Neural progenitor cell (in vitro differentiated cells): ENCODE measurements at regions not wholly inside any gene's neighbourhood (a gene's known extent, or its start where the extent isn't known, plus 50 kb on each side); places are given as distances from the start of the nearest gene placed in this dataset.

Source experiments
- DNase-seq: peaks from one replicate; pipeline ENCODE4 v3.0.0-alpha.2; 2016; ENCODE audit warnings: low spot score
- H2AFZ ChIP-seq: fragments of 200-600 bp; sonication (generic); replicated peaks from 2 replicates; pipeline ENCODE4 v1.6.1; 2016; ENCODE audit warnings: antibody characterized with exemption
- H3F3A ChIP-seq: fragments of 200-600 bp; sonication (generic); 2 replicates; pipeline ENCODE4 v1.6.1; 2016; ENCODE audit warnings: antibody characterized with exemption, low read depth
- H3K27ac ChIP-seq: fragments of 200-600 bp; sonication (generic); 2 replicates; pipeline ENCODE4 v1.5.1; 2016; ENCODE audit warnings: mild to moderate bottlenecking
- H3K27me3 ChIP-seq: fragments of 200-600 bp; sonication (generic); 2 replicates; pipeline ENCODE4 v1.6.1; 2016; ENCODE audit warnings: mild to moderate bottlenecking, moderate library complexity
- H3K36me3 ChIP-seq: fragments of 200-600 bp; sonication (generic); 2 replicates; pipeline ENCODE4 v1.5.1; 2016
- H3K4me1 ChIP-seq: fragments of 200-600 bp; sonication (generic); 2 replicates; pipeline ENCODE4 v1.6.1; 2016; ENCODE audit warnings: mixed run types
- H3K4me2 ChIP-seq: fragments of 200-600 bp; sonication (generic); 2 replicates; pipeline ENCODE4 v1.6.1; 2016
- H3K4me3 ChIP-seq: fragments of 200-600 bp; sonication (generic); 2 replicates; pipeline ENCODE4 v1.5.1; 2016
- H3K79me2 ChIP-seq: fragments of 200-600 bp; sonication (generic); 2 replicates; pipeline ENCODE4 v1.6.1; 2016; ENCODE audit warnings: low read depth
- H3K9ac ChIP-seq: fragments of 200-600 bp; sonication (generic); 2 replicates; pipeline ENCODE4 v1.6.1; 2016
- H3K9me3 ChIP-seq: fragments of 200-600 bp; sonication (generic); 2 replicates; pipeline ENCODE4 v1.5.1; 2016; ENCODE audit warnings: low read depth
- H4K20me1 ChIP-seq: fragments of 200-600 bp; sonication (generic); 2 replicates; pipeline ENCODE4 v1.6.1; 2016; ENCODE audit warnings: low read depth
- H3K27ac Mint-ChIP-seq: 3 replicates; pipeline ENCODE4 v1.8.0; 2021; ENCODE audit warnings: mixed read lengths
- H3K27me3 Mint-ChIP-seq: 2 replicates; pipeline ENCODE4 v1.8.0; 2022; ENCODE audit warnings: low read depth, mild to moderate bottlenecking, inconsistent platforms, moderate library complexity, mixed read lengths; ENCODE audit not compliant: insufficient read depth
- H3K36me3 Mint-ChIP-seq: 3 replicates; pipeline ENCODE4 v1.8.0; 2021; ENCODE audit warnings: mixed read lengths
- H3K4me1 Mint-ChIP-seq: 3 replicates; pipeline ENCODE4 v1.8.0; 2021; ENCODE audit warnings: mixed read lengths
- H3K4me3 Mint-ChIP-seq: 3 replicates; pipeline ENCODE4 v1.8.0; 2021; ENCODE audit warnings: mild to moderate bottlenecking, moderate library complexity, mixed read lengths
- H3K9me3 Mint-ChIP-seq: 3 replicates; pipeline ENCODE4 v1.8.0; 2020; ENCODE audit warnings: mixed read lengths
- EZH2 ChIP-seq: fragments of 200-600 bp; sonication (generic); IDR thresholded peaks from 2 replicates; pipeline ENCODE4 v1.6.1; 2017; ENCODE audit warnings: antibody characterized with exemption, mild to moderate bottlenecking, moderate library complexity
- EZH2phosphoT487 ChIP-seq: fragments of 200-600 bp; sonication (generic); IDR thresholded peaks from 2 replicates; pipeline ENCODE4 v1.6.1; 2017; ENCODE audit warnings: antibody characterized with exemption
- TF ChIP-seq, protein P1 (sequence below): fragments of 200-600 bp; sonication (generic); IDR thresholded peaks from 2 replicates; pipeline ENCODE4 v1.5.1; 2017; ENCODE audit warnings: antibody characterized with exemption, mild to moderate bottlenecking

- Histone ChIP-seq H3K9me3 (no peaks in the 10 kb centered on the region), H4K20me1 (no peaks in the 10 kb centered on the region), H3F3A (no peaks in the 10 kb centered on the region), H3K4me2 (no peak overlapping the region), H3K27ac (no peak overlapping the region), H2AFZ (no peak overlapping the region), H3K79me2 (no peaks in the 10 kb centered on the region), H3K27me3 (no peaks in the 10 kb centered on the region), H3K9ac (no peak overlapping the region), H3K4me1 (no peaks in the 10 kb centered on the region), H3K4me3 (no peak overlapping the region), H3K36me3 (no peaks in the 10 kb centered on the region)
- H3K36me3 Mint-ChIP-seq = no peaks in the 10 kb centered on the region
- H3K4me3 Mint-ChIP-seq = no peak overlapping the region
- H3K9me3 Mint-ChIP-seq = no peaks in the 10 kb centered on the region
- no peak for DNase-seq
- no peaks in the 10 kb centered on the region for H3K27me3 Mint-ChIP-seq
- no peak overlapping the region for H3K27ac Mint-ChIP-seq
- TF ChIP-seq, protein P1, sequence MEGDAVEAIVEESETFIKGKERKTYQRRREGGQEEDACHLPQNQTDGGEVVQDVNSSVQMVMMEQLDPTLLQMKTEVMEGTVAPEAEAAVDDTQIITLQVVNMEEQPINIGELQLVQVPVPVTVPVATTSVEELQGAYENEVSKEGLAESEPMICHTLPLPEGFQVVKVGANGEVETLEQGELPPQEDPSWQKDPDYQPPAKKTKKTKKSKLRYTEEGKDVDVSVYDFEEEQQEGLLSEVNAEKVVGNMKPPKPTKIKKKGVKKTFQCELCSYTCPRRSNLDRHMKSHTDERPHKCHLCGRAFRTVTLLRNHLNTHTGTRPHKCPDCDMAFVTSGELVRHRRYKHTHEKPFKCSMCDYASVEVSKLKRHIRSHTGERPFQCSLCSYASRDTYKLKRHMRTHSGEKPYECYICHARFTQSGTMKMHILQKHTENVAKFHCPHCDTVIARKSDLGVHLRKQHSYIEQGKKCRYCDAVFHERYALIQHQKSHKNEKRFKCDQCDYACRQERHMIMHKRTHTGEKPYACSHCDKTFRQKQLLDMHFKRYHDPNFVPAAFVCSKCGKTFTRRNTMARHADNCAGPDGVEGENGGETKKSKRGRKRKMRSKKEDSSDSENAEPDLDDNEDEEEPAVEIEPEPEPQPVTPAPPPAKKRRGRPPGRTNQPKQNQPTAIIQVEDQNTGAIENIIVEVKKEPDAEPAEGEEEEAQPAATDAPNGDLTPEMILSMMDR = no peak
- TF ChIP-seq EZH2 (no peak), EZH2phosphoT487 (no peak)
- H3K4me1 Mint-ChIP-seq = no peaks in the 10 kb centered on the region
These were observed 754.3 kb upstream of the ARGLU1 start for GRCh38 chr13:107322228-107322627.

GRCh38 chr13:107305178-107305577 is 737.2 kb upstream of the ARGLU1 start:
- Mint-ChIP-seq H3K27ac (no peak overlapping the region), H3K4me1 (no peaks in the 10 kb centered on the region)

GRCh38 chr13:107301724-107302374 is 733.9 kb upstream of the ARGLU1 start:
- peak; percentile 50 for DNase-seq
- no peaks in the 10 kb centered on the region for H3K9me3 Mint-ChIP-seq
- H3K4me1 Mint-ChIP-seq = no peaks in the 10 kb centered on the region
- H3K27me3 ChIP-seq = no peaks in the 10 kb centered on the region
- no peaks in the 10 kb centered on the region for H3K36me3 ChIP-seq
- no peak overlapping the region for H3K4me2 ChIP-seq
- no peak overlapping the region for H3K27ac Mint-ChIP-seq
- TF ChIP-seq EZH2phosphoT487 (no peak), EZH2 (no peak)
- TF ChIP-seq, protein P1 = peak; percentile 62
- no peaks in the 10 kb centered on the region for H4K20me1 ChIP-seq
- H3F3A ChIP-seq = no peaks in the 10 kb centered on the region
- H3K9me3 ChIP-seq = no peaks in the 10 kb centered on the region
- no peak overlapping the region for H2AFZ ChIP-seq
- no peak overlapping the region for H3K4me3 Mint-ChIP-seq
- no peaks in the 10 kb centered on the region for H3K4me1 ChIP-seq
- H3K36me3 Mint-ChIP-seq = no peaks in the 10 kb centered on the region
- H3K4me3 ChIP-seq = no peak overlapping the region
- no peaks in the 10 kb centered on the region for H3K79me2 ChIP-seq
- no peaks in the 10 kb centered on the region for H3K27me3 Mint-ChIP-seq
- no peak overlapping the region for H3K9ac ChIP-seq
- H3K27ac ChIP-seq = no peak overlapping the region

More at GRCh38 chr13:107305178-107305577, 737.2 kb upstream of the ARGLU1 start:
- H3K4me3 Mint-ChIP-seq = no peak overlapping the region
- no peak overlapping the region for H3K9ac ChIP-seq
- H3K27me3 Mint-ChIP-seq = no peaks in the 10 kb centered on the region
- H2AFZ ChIP-seq = no peak overlapping the region
- H3K27ac ChIP-seq = no peak overlapping the region
- no peak overlapping the region for H3K4me2 ChIP-seq
- no peaks in the 10 kb centered on the region for H3K9me3 ChIP-seq
- H3K4me3 ChIP-seq = no peak overlapping the region
- H3F3A ChIP-seq = no peaks in the 10 kb centered on the region
- no peaks in the 10 kb centered on the region for H4K20me1 ChIP-seq
- no peaks in the 10 kb centered on the region for H3K79me2 ChIP-seq
- H3K36me3 ChIP-seq = no peaks in the 10 kb centered on the region
- no peak for DNase-seq
- H3K36me3 Mint-ChIP-seq = no peaks in the 10 kb centered on the region
- no peaks in the 10 kb centered on the region for H3K9me3 Mint-ChIP-seq
- TF ChIP-seq, protein P1 = no peak
- no peak for TF ChIP-seq EZH2phosphoT487
- H3K4me1 ChIP-seq = no peaks in the 10 kb centered on the region
- H3K27me3 ChIP-seq = no peaks in the 10 kb centered on the region
